Type B pancreatic cell (in vitro differentiated cells): ENCODE measurements at regions not wholly inside any gene's neighbourhood (a gene's known extent, or its start where the extent isn't known, plus 50 kb on each side); places are given as distances from the start of the nearest gene placed in this dataset.

ENCODE experiments used
- DNase-seq: peaks from one replicate; pipeline ENCODE4 v3.0.0; 2021; ENCODE audit warnings: mixed read lengths; ENCODE audit not compliant: unreplicated experiment; ENCODE audit errors: extremely low spot score
- H3K27ac Mint-ChIP-seq: 2 replicates; pipeline ENCODE4 v1.8.0; 2021; ENCODE audit warnings: mild to moderate bottlenecking, mixed read lengths
- H3K27me3 Mint-ChIP-seq: 2 replicates; pipeline ENCODE4 v1.8.0; 2021; ENCODE audit warnings: mixed read lengths
- H3K36me3 Mint-ChIP-seq: 2 replicates; pipeline ENCODE4 v1.8.0; 2021; ENCODE audit warnings: mixed read lengths
- H3K4me1 Mint-ChIP-seq: one replicate; pipeline ENCODE4 v1.8.0; 2021; ENCODE audit warnings: mixed read lengths; ENCODE audit not compliant: unreplicated experiment
- H3K4me3 Mint-ChIP-seq: 2 replicates; pipeline ENCODE4 v1.8.0; 2021; ENCODE audit warnings: mild to moderate bottlenecking, mixed read lengths
- H3K9me3 Mint-ChIP-seq: 2 replicates; pipeline ENCODE4 v1.8.0; 2021; ENCODE audit warnings: mixed read lengths
- CTCF ChIP-seq: fragments of 200-600 bp; sonication (generic); conservative IDR thresholded peaks from 2 replicates; pipeline ENCODE4 v1.5.0; 2021; ENCODE audit warnings: antibody characterized with exemption, mild to moderate bottlenecking

GRCh38 chr4:153974452-153974851 is 185.6 kb upstream of the SFRP2 start:
- Mint-ChIP-seq H3K4me3 (no peak overlapping the region), H3K4me1 (no peaks in the 10 kb centered on the region), H3K27ac (no peak overlapping the region), H3K36me3 (peaks cover 5% of the 10 kb centered on the region), H3K27me3 (no peaks in the 10 kb centered on the region), H3K9me3 (peaks cover 20% of the 10 kb centered on the region)
- DNase-seq = no peak
- no peak for TF ChIP-seq CTCF

GRCh38 chr4:153973942-153974341 is 185.1 kb upstream of the SFRP2 start:
- Mint-ChIP-seq H3K4me1 (no peaks in the 10 kb centered on the region), H3K27ac (no peak overlapping the region), H3K36me3 (peaks cover 5% of the 10 kb centered on the region), H3K27me3 (no peaks in the 10 kb centered on the region), H3K9me3 (peaks cover 20% of the 10 kb centered on the region), H3K4me3 (no peak overlapping the region)
- TF ChIP-seq CTCF = no peak
- DNase-seq = no peak

GRCh38 chr4:153971899-153972298 is 183.0 kb upstream of the SFRP2 start:
- H3K27ac Mint-ChIP-seq = no peak overlapping the region
- H3K9me3 Mint-ChIP-seq = peaks cover 20% of the 10 kb centered on the region
- TF ChIP-seq CTCF = no peak

GRCh38 chr4:153970169-153970568 is 181.3 kb upstream of the SFRP2 start:
- no peaks in the 10 kb centered on the region for H3K4me1 Mint-ChIP-seq
- no peak for DNase-seq
- no peak overlapping the region for H3K27ac Mint-ChIP-seq
- no peak for TF ChIP-seq CTCF
- peaks cover 13% of the 10 kb centered on the region for H3K9me3 Mint-ChIP-seq
- peaks cover 5% of the 10 kb centered on the region for H3K36me3 Mint-ChIP-seq
- no peak overlapping the region for H3K4me3 Mint-ChIP-seq
- H3K27me3 Mint-ChIP-seq = no peaks in the 10 kb centered on the region

More at GRCh38 chr4:153971899-153972298, 183.0 kb upstream of the SFRP2 start:
- Mint-ChIP-seq H3K27me3 (no peaks in the 10 kb centered on the region), H3K36me3 (peaks cover 5% of the 10 kb centered on the region), H3K4me3 (no peak overlapping the region), H3K4me1 (no peaks in the 10 kb centered on the region)
- DNase-seq = no peak

GRCh38 chr4:153969542-153969941 is 180.7 kb upstream of the SFRP2 start:
- DNase-seq = no peak
- TF ChIP-seq CTCF = no peak
- H3K9me3 Mint-ChIP-seq = peaks cover 8% of the 10 kb centered on the region
- H3K4me1 Mint-ChIP-seq = no peaks in the 10 kb centered on the region
- H3K27me3 Mint-ChIP-seq = no peaks in the 10 kb centered on the region
- H3K27ac Mint-ChIP-seq = no peak overlapping the region
- no peak overlapping the region for H3K4me3 Mint-ChIP-seq
- peaks cover 5% of the 10 kb centered on the region for H3K36me3 Mint-ChIP-seq

- Mint-ChIP-seq H3K9me3 (no peaks in the 10 kb centered on the region), H3K4me3 (no peak overlapping the region), H3K27ac (no peak overlapping the region), H3K4me1 (no peaks in the 10 kb centered on the region), H3K36me3 (no peaks in the 10 kb centered on the region), H3K27me3 (no peaks in the 10 kb centered on the region)
- no peak for DNase-seq
- no peak for TF ChIP-seq CTCF
Observed at GRCh38 chr4:153966641-153967040, 177.8 kb upstream of the SFRP2 start.
